GM19025 (cell line): ENCODE measurements at regions not wholly inside any gene's neighbourhood (a gene's known extent, or its start where the extent isn't known, plus 50 kb on each side); places are given as distances from the start of the nearest gene placed in this dataset.
"Not testable (repeated sequence)": the region's sequence is repeated elsewhere in the genome, so short reads cannot be mapped to it uniquely, and the experiment has no call there.

Source experiments
- ATAC-seq: cut with Tn5 transposase; IDR thresholded peaks from one replicate; pipeline ENCODE4 v1.9.1; 2021; ENCODE audit warnings: mild to moderate bottlenecking, low read depth, moderate library complexity; ENCODE audit not compliant: unreplicated experiment

GRCh38 chr10:91080776-91081175, 139.7 kb upstream of the PCGF5 start:
- ATAC-seq, result no peak

- ATAC-seq, result no peak
These were observed 138.0 kb upstream of the PCGF5 start for GRCh38 chr10:91082447-91082846.

GRCh38 chr10:91088300-91089140, 131.9 kb upstream of the PCGF5 start:
- no peak for ATAC-seq

- no peak for ATAC-seq
These were observed 129.5 kb upstream of the PCGF5 start for GRCh38 chr10:91090761-91091529.

- no peak for ATAC-seq
These were observed 128.7 kb upstream of the PCGF5 start for GRCh38 chr10:91091780-91092179.

GRCh38 chr10:91096274-91096673, 124.2 kb upstream of the PCGF5 start:
- ATAC-seq, result no peak

- ATAC-seq, result no peak
These were observed 123.2 kb upstream of the PCGF5 start for GRCh38 chr10:91097313-91097712.

GRCh38 chr10:91098021-91098420, 122.4 kb upstream of the PCGF5 start:
- not testable (repeated sequence) for ATAC-seq

GRCh38 chr10:91103384-91104192, 116.9 kb upstream of the PCGF5 start:
- ATAC-seq, result peak; percentile 48

- no peak for ATAC-seq
These were observed 116.0 kb upstream of the PCGF5 start for GRCh38 chr10:91104193-91105041.

GRCh38 chr10:91105269-91105668, 115.2 kb upstream of the PCGF5 start:
- no peak for ATAC-seq

- no peak for ATAC-seq
These were observed 111.6 kb upstream of the PCGF5 start for GRCh38 chr10:91108820-91109219.

GRCh38 chr10:91111060-91111459, 109.4 kb upstream of the PCGF5 start:
- no peak for ATAC-seq

GRCh38 chr10:91115618-91116390, 104.7 kb upstream of the PCGF5 start:
- no peak for ATAC-seq

- ATAC-seq, result no peak
These were observed 103.0 kb upstream of the PCGF5 start for GRCh38 chr10:91117505-91117904.

GRCh38 chr10:91120348-91120747, 100.1 kb upstream of the PCGF5 start:
- no peak for ATAC-seq

GRCh38 chr10:91123261-91123660, 97.2 kb upstream of the PCGF5 start:
- no peak for ATAC-seq

GRCh38 chr10:91124016-91124415, 96.4 kb upstream of the PCGF5 start:
- no peak for ATAC-seq

GRCh38 chr10:91126471-91126870, 94.0 kb upstream of the PCGF5 start:
- ATAC-seq, result no peak
